Globus pallidus (tissue), 1 donor: ENCODE measurements at regions not wholly inside any gene's neighbourhood (a gene's known extent, or its start where the extent isn't known, plus 50 kb on each side); places are given as distances from the start of the nearest gene placed in this dataset.

Experiments used
- DNase-seq: peaks from one replicate; pipeline ENCODE4 v3.0.0-alpha.2; 2015; ENCODE audit warnings: low spot score

- DNase-seq = no peak
Measured at GRCh38 chr2:156697906-156698305, 261.7 kb downstream of the GPD2 start.

DNA sequence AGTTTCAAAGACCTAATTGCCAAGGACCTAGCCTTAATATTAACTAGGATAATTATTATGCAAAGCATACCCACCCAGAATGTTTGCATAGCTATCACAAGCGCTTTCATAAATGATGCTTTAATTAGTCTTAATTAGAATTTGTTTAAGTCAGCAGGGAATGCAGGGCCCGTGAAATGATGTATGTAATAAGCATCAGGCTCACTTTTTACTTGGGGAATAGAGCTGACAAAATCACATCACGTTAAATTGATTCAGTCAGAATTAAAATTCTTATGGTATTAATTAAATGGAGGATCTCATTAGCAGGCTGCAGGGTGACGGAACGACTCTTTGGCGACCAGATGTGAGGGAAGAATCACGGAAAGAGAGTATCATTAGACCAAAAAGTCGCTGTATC, 264.5 kb downstream of the GPD2 start:
- DNase-seq = no peak

DNA sequence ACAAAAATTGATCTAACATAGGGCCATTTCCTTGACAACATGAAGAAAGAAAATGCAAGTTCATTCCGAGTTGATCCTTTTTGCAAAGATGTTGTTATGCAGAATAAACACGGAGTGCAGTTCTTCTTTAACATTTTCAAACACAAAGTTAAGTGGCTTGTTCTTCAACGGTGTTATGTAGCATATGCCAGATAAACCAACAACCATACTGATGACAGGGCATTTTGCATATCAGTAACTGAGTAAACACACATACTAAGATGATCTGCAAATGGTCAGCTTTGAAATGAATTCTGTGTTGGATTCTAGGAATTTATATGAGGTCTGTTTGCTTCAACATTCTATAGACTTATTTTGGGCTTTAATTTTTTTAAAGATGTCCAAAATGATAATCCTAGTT, 266.4 kb downstream of the GPD2 start:
- DNase-seq = no peak

- no peak for DNase-seq
Measured at GRCh38 chr2:156703642-156704041, 267.5 kb downstream of the GPD2 start.

DNA sequence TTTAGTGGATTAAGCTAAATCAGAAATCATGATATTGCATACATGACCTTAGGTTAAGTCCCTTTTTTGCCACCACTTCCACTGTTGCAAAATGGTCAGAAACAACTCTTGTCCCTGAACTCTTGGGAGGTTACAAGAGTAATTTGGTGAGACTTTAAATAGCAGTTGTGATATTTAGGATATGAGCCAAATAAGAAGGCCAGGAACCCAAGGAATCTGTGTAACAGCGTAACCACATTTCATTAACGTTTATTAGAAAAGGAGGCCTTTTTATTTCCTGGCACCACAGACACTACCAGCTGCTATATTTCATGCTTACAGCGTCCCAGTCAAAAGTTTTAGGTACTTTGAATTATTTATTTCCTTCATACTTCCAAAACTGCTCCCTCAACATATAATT, 268.0 kb downstream of the GPD2 start:
- no peak for DNase-seq

DNA sequence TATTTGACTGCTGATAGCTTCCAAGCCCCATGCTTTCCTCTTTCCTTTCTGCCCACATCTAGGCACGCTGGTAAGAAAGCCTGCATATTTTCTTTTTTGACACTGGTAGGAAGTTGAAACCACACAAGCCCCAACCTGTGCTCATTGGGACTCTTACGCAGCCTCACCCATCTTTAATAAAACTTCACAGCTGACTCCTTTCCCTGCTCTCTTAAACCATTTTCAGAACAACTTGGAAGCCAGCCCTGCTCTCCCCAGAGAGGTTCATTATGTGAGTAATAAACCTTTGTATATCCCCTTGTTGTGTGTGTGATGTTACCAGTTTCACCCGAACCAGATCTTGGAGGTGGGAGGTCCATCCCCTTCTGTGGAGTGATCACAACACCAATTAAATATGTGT, 268.4 kb downstream of the GPD2 start:
- DNase-seq = no peak

DNA sequence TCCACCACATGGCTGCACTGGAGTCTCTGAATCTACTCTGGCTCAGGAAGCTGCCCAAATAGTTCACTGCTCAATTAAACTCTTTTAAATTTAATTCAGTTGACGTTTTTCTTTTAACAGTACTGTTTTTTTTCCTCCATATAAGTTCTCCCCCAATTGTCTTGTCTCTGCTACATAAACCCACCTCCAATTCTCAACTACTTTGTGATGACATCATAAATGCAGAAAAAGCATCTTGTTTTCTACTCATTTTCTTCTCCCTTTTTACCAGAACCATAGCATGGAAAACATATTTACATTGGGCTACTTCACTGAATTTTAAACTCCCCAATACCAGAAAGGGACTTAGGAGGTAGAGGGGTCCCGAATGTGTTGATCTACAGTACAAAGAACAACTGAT, 270.4 kb downstream of the GPD2 start:
- DNase-seq = no peak

DNA sequence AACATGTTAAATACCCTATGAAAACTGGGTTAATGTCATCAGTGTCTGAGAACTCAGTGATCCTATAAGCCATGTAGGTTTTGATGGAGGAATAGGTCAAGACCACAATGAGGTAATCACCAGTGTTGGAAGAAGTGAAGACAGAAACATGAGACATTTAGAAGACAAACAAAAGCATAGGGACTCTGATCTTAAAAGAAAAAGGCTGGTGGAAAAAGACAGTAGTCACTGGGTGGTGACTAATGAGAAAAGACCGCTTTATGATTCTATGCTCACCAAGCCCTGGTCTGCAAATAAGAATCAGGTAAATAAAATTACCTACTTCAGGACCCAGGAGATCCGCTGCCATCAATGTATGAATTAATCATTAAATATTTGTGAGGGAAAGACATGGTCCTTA, 271.9 kb downstream of the GPD2 start:
- DNase-seq = no peak

- no peak for DNase-seq
Measured at GRCh38 chr2:156709091-156709490, 272.9 kb downstream of the GPD2 start.

- no peak for DNase-seq
Measured at GRCh38 chr2:156719036-156719435, 282.9 kb downstream of the GPD2 start.

- DNase-seq = no peak
Measured at GRCh38 chr2:156727867-156728266, 291.7 kb downstream of the GPD2 start.

- no peak for DNase-seq
Measured at GRCh38 chr2:156728328-156728727, 292.1 kb downstream of the GPD2 start.

DNA sequence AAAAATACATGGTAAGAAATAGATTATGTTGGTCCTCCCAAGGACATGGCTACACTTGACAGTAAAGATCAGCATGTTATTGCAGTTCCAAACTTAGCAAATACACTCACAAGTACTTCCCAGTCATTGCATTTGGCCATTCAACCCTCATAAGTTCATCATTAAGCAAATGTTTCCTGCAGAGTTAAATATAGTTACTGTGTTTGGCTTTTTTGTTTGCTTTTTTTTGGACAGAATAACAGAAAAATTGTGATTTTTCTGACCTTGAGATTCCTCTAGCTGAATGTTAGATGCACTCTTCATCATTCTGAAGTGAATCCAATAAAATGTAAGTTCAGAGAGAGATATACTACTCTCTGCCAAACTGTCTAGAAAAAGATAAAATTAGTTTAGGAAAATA, 295.3 kb downstream of the GPD2 start:
- no peak for DNase-seq

DNA sequence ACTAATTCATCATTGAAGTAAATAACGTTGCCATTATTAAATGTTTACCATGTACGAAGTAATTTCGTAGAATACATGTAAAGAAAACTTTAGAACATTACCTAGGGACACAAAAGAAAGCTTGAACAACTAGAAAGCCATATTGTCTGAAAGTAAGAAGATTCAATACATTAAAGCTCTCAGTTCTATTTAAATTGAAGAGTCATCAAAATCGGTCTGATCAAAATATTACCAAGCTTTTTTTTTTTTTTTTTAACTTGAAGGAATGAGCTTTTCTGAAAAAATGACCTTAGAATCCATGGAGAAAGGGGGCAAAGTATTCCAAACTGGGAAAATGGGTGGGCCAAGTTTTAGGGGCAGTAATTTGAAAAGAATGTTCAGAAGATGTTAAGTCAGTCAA, 300.8 kb downstream of the GPD2 start:
- DNase-seq = no peak

DNA sequence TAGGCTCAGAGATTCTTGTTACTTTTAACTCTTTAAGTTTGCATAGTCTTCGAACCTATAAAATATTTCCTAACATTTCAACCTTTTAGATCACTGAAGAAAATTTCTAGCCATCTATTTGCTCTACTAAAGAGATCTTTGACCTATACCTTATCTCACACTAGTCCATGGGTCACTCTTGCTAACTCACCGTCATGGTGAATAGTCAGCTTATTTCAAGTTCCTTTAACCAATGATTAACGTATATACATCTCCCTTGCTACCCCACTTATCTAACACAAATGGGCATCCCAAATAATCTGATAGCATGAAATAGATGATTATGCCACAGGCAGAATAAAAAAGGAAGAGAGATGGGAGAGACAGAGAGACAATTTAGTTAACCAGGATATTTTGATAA, 303.1 kb downstream of the GPD2 start:
- no peak for DNase-seq

DNA sequence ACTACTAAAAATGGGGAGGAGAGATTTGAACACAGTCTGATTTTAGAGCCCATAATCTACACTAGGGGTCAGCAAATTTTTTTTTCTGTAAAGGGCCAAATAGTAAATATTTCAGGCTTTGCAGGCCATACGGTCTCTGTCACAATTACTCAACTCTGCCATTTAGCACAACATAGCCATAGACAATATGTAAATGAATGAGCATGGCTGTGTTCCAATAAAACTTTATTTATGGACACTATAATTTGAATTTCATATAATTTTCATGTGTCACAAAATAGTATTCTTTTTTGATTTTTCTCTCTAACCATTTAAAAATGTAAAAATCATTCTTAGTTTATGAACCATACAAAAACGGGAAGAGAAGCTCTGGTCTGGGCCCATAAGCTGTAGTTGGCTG, 309.4 kb downstream of the GPD2 start:
- no peak for DNase-seq

DNA sequence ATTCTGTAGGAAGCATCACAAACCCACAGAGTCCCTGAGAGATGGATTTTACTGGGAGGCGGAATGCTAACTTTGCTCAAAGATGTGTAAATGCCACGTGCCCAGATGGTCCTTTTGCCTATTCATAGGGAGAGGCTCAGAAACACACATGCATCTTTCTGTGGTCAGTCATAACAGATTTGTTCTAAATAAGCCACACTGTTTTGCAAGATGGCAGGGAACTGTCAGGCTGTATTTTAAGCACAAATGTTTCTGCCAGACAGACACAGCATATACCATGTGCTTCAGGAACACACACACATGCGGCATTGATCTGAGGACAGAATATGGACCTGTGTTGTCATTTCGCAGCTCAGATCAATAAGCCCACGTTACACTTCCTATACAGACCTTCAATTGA, 312.0 kb downstream of the GPD2 start:
- DNase-seq = no peak

GRCh38 chr2:156752042-156752441, 315.9 kb downstream of the GPD2 start:
- no peak for DNase-seq

GRCh38 chr2:156753766-156754165, 317.6 kb downstream of the GPD2 start:
- DNase-seq = no peak

DNA sequence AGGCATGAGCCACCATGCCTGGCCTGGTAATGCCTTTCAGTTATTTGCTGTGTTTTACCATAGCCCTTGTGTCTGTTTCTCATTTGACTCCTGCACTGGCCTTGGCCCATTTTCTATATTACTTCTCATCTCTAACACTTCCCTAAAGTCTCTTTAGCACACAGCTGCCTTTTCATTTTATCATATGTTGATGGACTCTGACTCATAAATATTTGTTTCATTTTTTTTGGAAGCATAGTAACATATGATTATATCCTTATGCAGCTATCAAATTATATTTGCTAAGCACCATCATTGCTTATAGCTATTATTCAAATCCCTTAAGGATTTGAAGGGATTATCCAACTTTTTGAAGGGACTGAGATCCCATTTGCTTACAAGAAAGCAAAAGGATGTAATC, 320.3 kb downstream of the GPD2 start:
- DNase-seq = no peak

GRCh38 chr2:156763174-156763573, 327.0 kb downstream of the GPD2 start:
- no peak for DNase-seq

DNA sequence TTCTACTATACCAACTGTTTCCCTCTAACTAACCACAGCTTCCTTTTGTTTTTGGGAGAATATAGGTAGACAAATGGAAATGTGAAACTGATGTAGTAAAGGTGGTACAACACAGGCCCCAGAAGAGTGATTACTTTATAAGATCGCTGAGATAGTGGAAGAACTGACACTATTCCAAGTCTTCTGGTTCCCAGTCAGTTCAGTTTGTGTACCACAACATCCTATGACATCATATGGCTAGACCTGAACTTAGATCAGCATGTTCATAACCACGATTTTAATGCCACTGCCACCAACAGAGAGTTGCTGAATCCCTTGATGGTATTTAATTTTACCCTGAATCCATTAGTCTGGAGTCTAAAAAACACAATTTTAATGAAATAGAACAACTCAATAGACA, 328.9 kb downstream of the GPD2 start:
- DNase-seq = no peak

GRCh38 chr2:156765450-156765849, 329.3 kb downstream of the GPD2 start:
- no peak for DNase-seq

GRCh38 chr2:156769802-156770201, 333.6 kb downstream of the GPD2 start:
- no peak for DNase-seq

GRCh38 chr2:156778916-156779315, 342.7 kb downstream of the GPD2 start:
- DNase-seq = no peak
